Activated CD8-positive, alpha-beta T cell treated with anti-CD3 and anti-CD28 coated beads, Interleukin-2, amount 10 ng/mL, durations not matched to agents 7 days and 5 days (primary cell): ENCODE measurements at regions not wholly inside any gene's neighbourhood (a gene's known extent, or its start where the extent isn't known, plus 50 kb on each side); places are given as distances from the start of the nearest gene placed in this dataset.

ENCODE experiments used
- ATAC-seq: fragments of 150-1000 bp; cut with Tn5 transposase; one replicate; pipeline ENCODE4 v1.10.0; 2021; ENCODE audit warnings: moderate library complexity
- CTCF ChIA-PET: fragments of 350-600 bp; sonication (Branson Sonifier 250); formaldehyde crosslinking; loops from one replicate; lab custom pipeline; 2021; ENCODE audit warnings: antibody characterized with exemption; lab: Charles Lee
- POLR2A ChIA-PET: fragments of 350-600 bp; sonication (Branson Sonifier 250); formaldehyde crosslinking; loops from one replicate; lab custom pipeline; 2021; ENCODE audit warnings: antibody characterized with exemption; lab: Charles Lee
- DNase-seq: peaks from one replicate; pipeline ENCODE4 v3.0.0-alpha.2; 2020
- H3K27ac Mint-ChIP-seq: one replicate; pipeline ENCODE4 v1.8.0; 2021; ENCODE audit warnings: mild to moderate bottlenecking, mixed read lengths
- H3K27me3 Mint-ChIP-seq: one replicate; pipeline ENCODE4 v1.8.0; 2021; ENCODE audit warnings: low read depth, mixed read lengths
- H3K36me3 Mint-ChIP-seq: one replicate; pipeline ENCODE4 v1.8.0; 2021; ENCODE audit warnings: low read depth, mixed read lengths
- H3K4me1 Mint-ChIP-seq: one replicate; pipeline ENCODE4 v1.8.0; 2021; ENCODE audit warnings: low read depth, mixed read lengths
- H3K4me3 Mint-ChIP-seq: one replicate; pipeline ENCODE4 v1.8.0; 2021; ENCODE audit warnings: mild to moderate bottlenecking, mixed read lengths
- H3K9me3 Mint-ChIP-seq: one replicate; pipeline ENCODE4 v1.8.0; 2022; ENCODE audit warnings: mixed read lengths; ENCODE audit not compliant: insufficient read depth

DNA sequence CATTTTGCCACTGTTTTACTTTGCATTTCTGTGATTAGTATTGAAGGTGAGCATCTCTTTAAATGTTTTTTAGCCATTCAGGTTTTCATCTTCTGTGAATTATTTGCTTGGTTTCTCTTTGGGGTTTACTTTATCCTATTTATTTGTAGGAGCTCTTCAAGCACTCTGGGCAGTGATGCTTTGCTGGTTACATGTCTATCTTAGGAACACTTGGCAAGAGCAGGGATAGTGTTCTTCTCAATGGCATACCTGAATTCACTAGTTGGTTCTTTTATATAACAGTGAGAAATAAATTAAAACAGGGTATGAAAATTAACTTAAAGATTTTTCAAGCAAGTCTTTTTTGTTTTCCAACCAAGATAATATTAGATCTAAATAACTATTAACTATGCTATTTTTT lies 119.7 kb upstream of the BACH2 start:
- ChIA-PET POLR2A (interaction anchor here (3.2 to 6.1 kb wide), 2 partner anchors 8 to 15 kb away, joined by 26 to 60 read pairs; no protein-coding TSS in a partner anchor), CTCF (interaction anchor here (1.0 to 13.1 kb wide), 7 partner anchors 8 to 59 kb away, joined by 3 to 123 read pairs (median 7); no protein-coding TSS in a partner anchor)
- ATAC-seq (no peak), DNase-seq (no peak)
- H3K27me3 Mint-ChIP-seq, result no peaks in the 10 kb centered on the region
- no peak overlapping the region for H3K4me3 Mint-ChIP-seq
- H3K9me3 Mint-ChIP-seq, result no peaks in the 10 kb centered on the region
- no peak overlapping the region for H3K27ac Mint-ChIP-seq
- H3K4me1 Mint-ChIP-seq, result peaks cover 63% of the 10 kb centered on the region
- peaks cover 3% of the 10 kb centered on the region for H3K36me3 Mint-ChIP-seq

GRCh38 chr6:90415178-90415577 lies 118.5 kb upstream of the BACH2 start:
- H3K4me3 Mint-ChIP-seq, result no peak overlapping the region
- DNase-seq, result no peak

GRCh38 chr6:90414352-90414751 lies 117.7 kb upstream of the BACH2 start:
- Mint-ChIP-seq H3K4me1 (peaks cover 67% of the 10 kb centered on the region), H3K27ac (peak overlapping the region; percentile 93), H3K9me3 (no peaks in the 10 kb centered on the region), H3K27me3 (no peaks in the 10 kb centered on the region), H3K36me3 (peaks cover 3% of the 10 kb centered on the region), H3K4me3 (peak overlapping the region; percentile 56)
- ChIA-PET CTCF (interaction anchor here (1.0 to 13.1 kb wide), 10 partner anchors 10 to 474 kb away, joined by 3 to 123 read pairs (median 8); no protein-coding TSS in a partner anchor), POLR2A (interaction anchor here (0.6 to 6.1 kb wide), 7 partner anchors 10 to 283 kb away, joined by 3 to 60 read pairs (median 10); no protein-coding TSS in a partner anchor)
- DNase-seq, result no peak
- ATAC-seq, result peak; percentile 28

More at GRCh38 chr6:90415178-90415577, 118.5 kb upstream of the BACH2 start:
- no peaks in the 10 kb centered on the region for H3K27me3 Mint-ChIP-seq
- ATAC-seq, result no peak
- H3K4me1 Mint-ChIP-seq, result peaks cover 67% of the 10 kb centered on the region
- H3K36me3 Mint-ChIP-seq, result peaks cover 3% of the 10 kb centered on the region
- H3K27ac Mint-ChIP-seq, result peak overlapping the region; percentile 69
- ChIA-PET POLR2A (interaction anchor here (0.6 to 6.1 kb wide), 5 partner anchors 8 to 59 kb away, joined by 3 to 60 read pairs (median 18); no protein-coding TSS in a partner anchor), CTCF (interaction anchor here (0.7 to 13.1 kb wide), 7 partner anchors 10 to 129 kb away, joined by 4 to 123 read pairs (median 13); no protein-coding TSS in a partner anchor)
- H3K9me3 Mint-ChIP-seq, result no peaks in the 10 kb centered on the region

DNA sequence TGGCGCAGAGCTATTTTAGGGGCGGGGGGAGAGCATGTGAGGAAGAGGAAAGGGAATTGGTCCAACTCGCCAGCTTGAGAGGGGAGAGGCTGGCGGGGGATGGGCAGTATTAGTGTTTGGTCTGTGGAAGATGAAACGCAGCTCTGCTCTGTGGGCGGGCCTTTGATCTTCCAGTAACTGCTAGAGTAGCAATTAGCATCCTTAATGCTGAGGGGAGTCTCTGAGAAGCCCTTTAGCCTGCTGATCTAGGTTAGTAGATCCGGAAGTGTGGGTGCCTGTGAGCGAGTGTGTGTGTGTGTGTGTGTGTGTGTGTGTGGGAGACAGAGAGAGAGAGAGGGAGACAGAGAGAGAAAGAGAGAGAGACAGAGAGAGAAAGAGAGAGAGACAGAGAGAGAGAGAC lies 117.2 kb upstream of the BACH2 start:
- no peaks in the 10 kb centered on the region for H3K9me3 Mint-ChIP-seq
- H3K36me3 Mint-ChIP-seq, result peaks cover 3% of the 10 kb centered on the region
- peaks cover 67% of the 10 kb centered on the region for H3K4me1 Mint-ChIP-seq
- ChIA-PET CTCF (interaction anchor here (0.7 to 13.1 kb wide), 10 partner anchors 11 to 473 kb away, joined by 3 to 123 read pairs (median 8); no protein-coding TSS in a partner anchor), POLR2A (interaction anchor here (0.7 to 6.1 kb wide), 11 partner anchors 10 to 120 kb away, joined by 3 to 60 read pairs (median 5); no protein-coding TSS in a partner anchor)
- H3K27ac Mint-ChIP-seq, result peak overlapping the region; percentile 93
- peak; percentile 87 for DNase-seq
- ATAC-seq, result peak; percentile 92
- no peaks in the 10 kb centered on the region for H3K27me3 Mint-ChIP-seq
- H3K4me3 Mint-ChIP-seq, result peak overlapping the region; percentile 56

GRCh38 chr6:90413396-90413795 lies 116.8 kb upstream of the BACH2 start:
- peaks cover 2% of the 10 kb centered on the region for H3K36me3 Mint-ChIP-seq
- H3K9me3 Mint-ChIP-seq, result no peaks in the 10 kb centered on the region
- POLR2A ChIA-PET, result interaction anchor here (0.7 to 6.1 kb wide), 11 partner anchors 11 to 120 kb away, joined by 3 to 60 read pairs (median 5); no protein-coding TSS in a partner anchor
- ATAC-seq (no peak), DNase-seq (no peak)
- CTCF ChIA-PET, result interaction anchor here (0.7 to 13.1 kb wide), 12 partner anchors 10 to 473 kb away, joined by 3 to 123 read pairs (median 8); no protein-coding TSS in a partner anchor
- H3K27me3 Mint-ChIP-seq, result no peaks in the 10 kb centered on the region
- peak overlapping the region; percentile 93 for H3K27ac Mint-ChIP-seq
- peak overlapping the region; percentile 56 for H3K4me3 Mint-ChIP-seq
- peaks cover 66% of the 10 kb centered on the region for H3K4me1 Mint-ChIP-seq

DNA sequence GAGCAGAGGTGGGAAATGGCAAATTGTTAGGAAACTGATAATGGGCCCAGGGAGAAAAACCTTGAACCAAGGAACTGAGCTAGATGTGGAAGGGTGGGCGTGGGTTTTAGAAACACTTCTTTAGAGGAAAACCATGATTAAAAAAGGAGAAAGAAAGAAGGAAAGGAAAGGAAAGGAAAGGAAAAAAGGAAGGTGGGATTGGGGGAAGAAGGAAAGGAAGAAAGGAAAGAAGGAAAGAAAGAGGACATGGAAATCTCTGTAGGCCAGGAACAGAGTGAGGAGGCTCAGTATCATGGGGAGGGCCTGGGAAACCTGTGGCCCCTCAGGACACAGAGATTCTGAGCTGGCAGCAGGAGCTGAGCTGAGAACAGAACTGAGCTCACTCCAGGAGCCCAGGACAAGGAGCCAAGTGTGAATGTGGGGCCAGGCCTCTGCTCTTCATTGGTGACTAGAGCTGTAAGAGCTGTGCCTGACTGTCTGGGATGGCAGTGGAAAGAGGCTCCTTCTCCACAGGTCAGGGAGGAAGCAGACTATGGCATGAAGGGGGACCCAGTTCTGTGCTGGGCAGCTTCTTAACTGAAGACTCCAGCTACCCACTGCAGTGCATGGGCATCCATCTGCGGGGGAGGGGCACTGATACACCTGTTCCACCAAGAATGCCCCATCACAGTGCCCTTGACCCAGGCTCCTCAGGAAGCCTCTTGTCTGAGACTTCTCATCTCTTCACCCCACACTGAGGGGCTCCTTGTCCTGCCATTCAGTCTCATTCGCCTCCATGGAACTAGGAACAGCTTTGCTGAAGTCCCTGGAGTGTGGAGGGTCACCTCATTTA lies 116.1 kb upstream of the BACH2 start:
- ChIA-PET CTCF (interaction anchor here (1.1 to 13.1 kb wide), 7 partner anchors 10 to 126 kb away, joined by 3 to 123 read pairs (median 22); no protein-coding TSS in a partner anchor), POLR2A (interaction anchor here (0.8 to 6.1 kb wide), 5 partner anchors 12 to 119 kb away, joined by 3 to 60 read pairs (median 10); no protein-coding TSS in a partner anchor)
- peaks cover 2% of the 10 kb centered on the region for H3K36me3 Mint-ChIP-seq
- no peaks in the 10 kb centered on the region for H3K9me3 Mint-ChIP-seq
- no peak for DNase-seq
- H3K4me1 Mint-ChIP-seq, result peaks cover 60% of the 10 kb centered on the region
- no peak overlapping the region for H3K4me3 Mint-ChIP-seq
- peak overlapping the region; percentile 72 for H3K27ac Mint-ChIP-seq
- no peak for ATAC-seq
- no peaks in the 10 kb centered on the region for H3K27me3 Mint-ChIP-seq

DNA sequence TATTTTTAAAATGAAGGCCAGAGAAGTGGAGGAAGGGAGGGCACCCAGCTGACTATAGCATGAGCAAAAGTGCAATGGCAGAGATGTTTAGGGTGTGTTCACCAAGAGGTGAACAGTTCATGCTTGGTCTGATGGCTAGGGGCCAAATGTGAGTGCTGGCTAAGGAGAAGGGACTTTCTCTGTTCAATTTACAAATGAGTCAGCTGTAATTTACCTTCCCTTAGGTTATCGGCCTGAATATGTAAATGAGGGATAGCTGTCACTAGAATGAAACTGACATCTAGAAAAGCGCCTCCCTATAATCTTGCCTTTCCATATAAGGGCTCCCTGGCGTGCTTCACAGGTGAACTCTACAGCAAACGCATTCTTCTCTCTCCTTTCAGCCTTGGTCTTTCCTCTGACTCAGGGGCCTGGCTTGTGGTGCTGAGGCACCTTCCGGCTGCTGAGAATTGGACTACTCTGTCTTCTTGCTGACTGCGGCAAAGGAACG lies 114.7 kb upstream of the BACH2 start:
- Mint-ChIP-seq H3K9me3 (no peaks in the 10 kb centered on the region), H3K27me3 (no peaks in the 10 kb centered on the region), H3K36me3 (peaks cover 2% of the 10 kb centered on the region), H3K27ac (peak overlapping the region; percentile 58), H3K4me1 (peaks cover 63% of the 10 kb centered on the region), H3K4me3 (no peak overlapping the region)
- ChIA-PET CTCF (interaction anchor here (0.7 to 13.1 kb wide), 10 partner anchors 9 to 123 kb away, joined by 3 to 123 read pairs (median 5); no protein-coding TSS in a partner anchor), POLR2A (interaction anchor here (4.5 to 6.1 kb wide), 2 partner anchors 10 to 63 kb away, joined by 18 to 60 read pairs; no protein-coding TSS in a partner anchor)
- peak; percentile 34 for ATAC-seq
- DNase-seq, result no peak

DNA sequence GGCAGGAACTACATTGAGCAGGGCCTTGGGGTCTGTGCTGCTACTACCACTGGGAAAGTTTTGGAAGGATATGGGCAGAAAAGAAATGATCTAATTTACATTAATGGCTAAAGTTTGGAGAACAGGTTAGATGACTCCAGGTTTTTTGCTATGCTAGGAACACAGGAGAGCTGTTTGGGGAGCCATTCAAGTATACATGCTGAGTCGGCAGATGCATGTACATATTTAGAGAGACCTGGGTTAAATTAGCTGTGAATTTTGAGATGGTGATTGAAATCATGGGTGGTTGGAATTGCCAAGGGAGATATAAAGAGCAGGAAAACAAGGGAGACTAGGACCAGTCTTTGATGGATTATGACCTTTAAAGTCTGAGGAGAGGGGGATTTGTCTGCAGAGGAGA lies 113.1 kb upstream of the BACH2 start:
- H3K27ac Mint-ChIP-seq, result no peak overlapping the region
- H3K4me1 Mint-ChIP-seq, result peaks cover 57% of the 10 kb centered on the region
- no peak for DNase-seq
- ChIA-PET POLR2A (no interaction called here), CTCF (interaction anchor here (1.6 to 13.1 kb wide), 6 partner anchors 9 to 121 kb away, joined by 4 to 123 read pairs (median 6); no protein-coding TSS in a partner anchor)
- H3K9me3 Mint-ChIP-seq, result no peaks in the 10 kb centered on the region
- no peak overlapping the region for H3K4me3 Mint-ChIP-seq
- peaks cover 2% of the 10 kb centered on the region for H3K36me3 Mint-ChIP-seq
- no peak for ATAC-seq
- no peaks in the 10 kb centered on the region for H3K27me3 Mint-ChIP-seq

GRCh38 chr6:90406957-90407356 lies 110.3 kb upstream of the BACH2 start:
- Mint-ChIP-seq H3K4me3 (no peak overlapping the region), H3K9me3 (no peaks in the 10 kb centered on the region)
- CTCF ChIA-PET, result interaction anchor here (2.2 to 2.5 kb wide), 2 partner anchors 14 to 17 kb away, joined by 9 to 10 read pairs; no protein-coding TSS in a partner anchor

GRCh38 chr6:90406142-90406794 lies 109.6 kb upstream of the BACH2 start:
- peak; percentile 20 for DNase-seq
- peaks cover 55% of the 10 kb centered on the region for H3K4me1 Mint-ChIP-seq
- H3K9me3 Mint-ChIP-seq, result no peaks in the 10 kb centered on the region
- peak; percentile 28 for ATAC-seq
- POLR2A ChIA-PET, result interaction anchor here (0.7 to 0.9 kb wide), 2 partner anchors 9 to 177 kb away, joined by 3 read pairs; no protein-coding TSS in a partner anchor
- no peaks in the 10 kb centered on the region for H3K27me3 Mint-ChIP-seq
- no peak overlapping the region for H3K4me3 Mint-ChIP-seq
- H3K36me3 Mint-ChIP-seq, result no peaks in the 10 kb centered on the region
- H3K27ac Mint-ChIP-seq, result peak overlapping the region; percentile 7
- CTCF ChIA-PET, result interaction anchor here (0.8 to 2.5 kb wide), 4 partner anchors 13 to 73 kb away, joined by 3 to 10 read pairs (median 7); no protein-coding TSS in a partner anchor

More at GRCh38 chr6:90406957-90407356, 110.3 kb upstream of the BACH2 start:
- Mint-ChIP-seq H3K27ac (no peak overlapping the region), H3K4me1 (peaks cover 54% of the 10 kb centered on the region), H3K27me3 (no peaks in the 10 kb centered on the region), H3K36me3 (no peaks in the 10 kb centered on the region)
- POLR2A ChIA-PET, result interaction anchor here (0.7 to 0.9 kb wide), 2 partner anchors 9 to 176 kb away, joined by 3 read pairs; no protein-coding TSS in a partner anchor
- ATAC-seq (no peak), DNase-seq (no peak)
